HG02610 (cell line): ENCODE measurements at regions not wholly inside any gene's neighbourhood (a gene's known extent, or its start where the extent isn't known, plus 50 kb on each side); places are given as distances from the start of the nearest gene placed in this dataset.
A peak's percentile ranks its signal among the peaks of the same experiment; 100 is the strongest.

Experiments
- ATAC-seq: cut with Tn5 transposase; IDR thresholded peaks from one replicate; pipeline ENCODE4 v1.9.1; 2021; ENCODE audit warnings: mild to moderate bottlenecking, moderate library complexity; ENCODE audit not compliant: unreplicated experiment

- peak; percentile 44 for ATAC-seq
Measured at GRCh38 chr20:52652271-52652670, 319.9 kb upstream of the TSHZ2 start.

- ATAC-seq, result no peak
Measured at GRCh38 chr20:52649727-52650126, 322.4 kb upstream of the TSHZ2 start.

- ATAC-seq, result no peak
Measured at GRCh38 chr20:52645822-52646221, 326.3 kb upstream of the TSHZ2 start.

GRCh38 chr20:52643034-52643433 is 329.1 kb upstream of the TSHZ2 start:
- no peak for ATAC-seq

GRCh38 chr20:52637201-52637600 is 335.0 kb upstream of the TSHZ2 start:
- ATAC-seq, result no peak

GRCh38 chr20:52631469-52631868 is 340.7 kb upstream of the TSHZ2 start:
- no peak for ATAC-seq

GRCh38 chr20:52630138-52630537 is 342.0 kb upstream of the TSHZ2 start:
- ATAC-seq, result no peak

GRCh38 chr20:52624281-52624680 is 347.9 kb upstream of the TSHZ2 start:
- ATAC-seq, result no peak

GRCh38 chr20:52622081-52622480 is 350.1 kb upstream of the TSHZ2 start:
- ATAC-seq, result no peak

GRCh38 chr20:52621401-52621800 is 350.8 kb upstream of the TSHZ2 start:
- ATAC-seq, result no peak

- no peak for ATAC-seq
Measured at GRCh38 chr20:52619671-52620070, 352.5 kb upstream of the TSHZ2 start.

GRCh38 chr20:52619101-52619500 is 353.1 kb upstream of the TSHZ2 start:
- no peak for ATAC-seq

GRCh38 chr20:52616629-52617028 is 355.5 kb upstream of the TSHZ2 start:
- ATAC-seq, result no peak

- ATAC-seq, result no peak
Measured at GRCh38 chr20:52614051-52614863, 357.9 kb upstream of the TSHZ2 start.

- no peak for ATAC-seq
Measured at GRCh38 chr20:52612046-52612632, 360.0 kb upstream of the TSHZ2 start.

- no peak for ATAC-seq
Measured at GRCh38 chr20:52610749-52611148, 361.4 kb upstream of the TSHZ2 start.

GRCh38 chr20:52601295-52601971 is 370.7 kb upstream of the TSHZ2 start:
- no peak for ATAC-seq

- no peak for ATAC-seq
Measured at GRCh38 chr20:52596256-52596655, 375.9 kb upstream of the TSHZ2 start.

GRCh38 chr20:52595518-52595917 is 376.6 kb upstream of the TSHZ2 start:
- ATAC-seq, result no peak

GRCh38 chr20:52593654-52594053 is 378.5 kb upstream of the TSHZ2 start:
- no peak for ATAC-seq

GRCh38 chr20:52592567-52592966 is 379.6 kb upstream of the TSHZ2 start:
- no peak for ATAC-seq

- no peak for ATAC-seq
Measured at GRCh38 chr20:52590100-52590499, 382.1 kb upstream of the TSHZ2 start.
